CD4-positive, alpha-beta T cell treated with Interleukin-15 for 4 hours (primary cell): ENCODE measurements at regions not wholly inside any gene's neighbourhood (a gene's known extent, or its start where the extent isn't known, plus 50 kb on each side); places are given as distances from the start of the nearest gene placed in this dataset.

Source experiments
- DNase-seq: peaks from one replicate; pipeline ENCODE4 v3.0.0-alpha.2; 2020; ENCODE audit warnings: low spot score

- DNase-seq, result no peak
Observed at GRCh38 chr16:48892893-48893292, 282.9 kb upstream of the N4BP1 start.

- no peak for DNase-seq
Observed at GRCh38 chr16:48887646-48888210, 277.7 kb upstream of the N4BP1 start.

GRCh38 chr16:48885471-48885870 lies 275.5 kb upstream of the N4BP1 start:
- DNase-seq, result no peak

- no peak for DNase-seq
Observed at GRCh38 chr16:48881272-48881671, 271.3 kb upstream of the N4BP1 start.

GRCh38 chr16:48879223-48880122 lies 269.5 kb upstream of the N4BP1 start:
- no peak for DNase-seq

GRCh38 chr16:48877946-48878345 lies 268.0 kb upstream of the N4BP1 start:
- DNase-seq, result no peak

DNA sequence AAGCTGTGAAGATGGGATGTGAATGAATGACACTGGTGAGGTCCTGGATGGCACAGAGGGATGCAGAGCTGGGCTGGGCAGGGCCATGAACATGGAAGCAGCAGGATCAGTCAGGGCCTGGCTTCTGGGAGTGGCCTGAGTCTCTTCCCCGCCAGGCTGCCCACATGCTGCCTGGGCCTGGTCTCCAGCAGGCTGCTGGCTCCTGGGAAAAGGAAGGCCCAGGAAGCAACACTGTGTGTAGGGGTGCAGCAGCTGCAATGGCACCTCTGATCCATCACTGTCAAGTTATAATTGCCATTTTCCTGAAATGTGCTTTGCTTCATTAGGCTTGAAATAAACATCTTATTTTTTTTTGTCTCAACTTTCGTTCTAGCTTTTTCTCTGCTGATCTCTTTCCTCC lies 260.2 kb upstream of the N4BP1 start:
- DNase-seq, result no peak

DNA sequence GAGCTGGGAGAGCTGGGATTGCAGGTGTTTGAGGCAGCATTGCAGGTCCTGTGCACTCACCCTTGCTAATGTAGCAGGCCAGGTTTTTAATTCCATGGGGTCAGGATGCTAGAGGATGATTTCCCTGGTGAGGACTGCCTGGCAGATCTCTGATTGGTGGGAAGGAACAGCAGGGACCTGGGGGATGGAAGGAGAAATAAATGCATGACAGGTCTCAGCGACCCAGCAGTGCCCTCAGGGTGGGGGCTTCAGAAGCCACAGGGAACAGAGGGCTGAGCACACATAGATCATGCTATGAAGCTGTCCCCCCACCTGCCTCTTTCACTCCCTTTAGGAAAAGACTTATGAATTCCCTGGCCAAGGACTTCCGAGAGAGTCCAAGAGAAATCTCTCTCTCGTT lies 255.5 kb upstream of the N4BP1 start:
- DNase-seq, result no peak

DNA sequence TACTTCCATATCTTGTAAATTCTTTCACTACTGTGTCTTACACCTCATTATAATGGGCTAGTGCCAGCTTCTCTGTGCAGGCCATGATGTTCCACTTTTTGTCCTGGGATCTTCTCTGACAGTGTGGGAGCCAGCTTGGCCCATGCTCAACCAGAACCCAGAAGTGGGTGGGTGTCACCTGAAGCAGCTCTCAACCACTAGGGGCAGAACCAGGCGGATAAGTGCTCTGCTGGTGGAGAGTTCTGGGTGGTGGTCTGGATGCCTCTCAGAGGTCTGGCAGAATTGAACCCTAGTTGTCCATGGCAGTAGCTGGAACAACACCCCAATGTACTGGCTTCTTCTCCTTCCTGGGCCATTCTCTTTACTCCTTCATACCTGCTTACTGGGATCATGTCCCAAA lies 254.1 kb upstream of the N4BP1 start:
- DNase-seq, result no peak

DNA sequence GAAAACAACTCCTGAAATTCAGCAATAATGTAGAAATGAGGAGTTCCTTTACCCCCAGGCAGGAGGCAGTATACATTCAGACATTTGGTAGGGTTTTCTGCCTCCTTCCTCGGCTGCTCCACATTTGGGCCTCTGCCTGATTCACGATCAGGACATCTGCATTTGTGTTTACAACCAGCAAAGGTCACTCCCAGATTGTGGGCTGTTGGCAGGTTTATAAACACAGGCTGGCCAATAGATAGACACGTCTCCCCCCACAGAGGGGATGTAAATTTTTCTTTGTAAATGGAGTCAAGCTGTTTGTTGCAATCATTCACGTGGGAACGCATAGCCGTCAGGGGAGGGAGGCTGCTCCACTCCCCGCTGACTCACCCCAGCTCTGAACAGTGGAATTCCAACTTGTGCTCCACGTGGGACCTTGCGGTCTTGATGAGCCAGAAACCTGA lies 252.1 kb upstream of the N4BP1 start:
- no peak for DNase-seq

- DNase-seq, result no peak
Observed at GRCh38 chr16:48860341-48860740, 250.4 kb upstream of the N4BP1 start.

GRCh38 chr16:48852951-48853350 lies 243.0 kb upstream of the N4BP1 start:
- DNase-seq, result no peak

DNA sequence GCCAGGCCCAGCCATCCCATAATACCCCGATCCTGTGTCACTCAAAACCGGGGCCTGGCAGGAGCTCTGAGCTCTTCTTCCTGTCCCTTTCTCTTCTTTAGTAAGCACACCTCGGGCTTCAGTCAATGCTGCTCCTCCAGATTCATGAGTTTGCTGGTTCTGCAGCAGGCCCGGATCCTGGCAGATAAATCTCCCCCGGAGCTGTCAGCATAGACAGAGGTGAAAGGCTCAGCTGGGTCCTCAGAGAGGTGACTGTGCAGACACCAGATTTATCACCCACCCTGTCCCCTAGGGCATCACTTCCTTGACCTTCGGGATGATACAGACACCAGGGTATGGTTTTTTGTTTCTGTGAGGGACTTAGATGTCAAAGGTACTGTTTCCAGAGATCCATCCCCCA lies 242.5 kb upstream of the N4BP1 start:
- no peak for DNase-seq

DNA sequence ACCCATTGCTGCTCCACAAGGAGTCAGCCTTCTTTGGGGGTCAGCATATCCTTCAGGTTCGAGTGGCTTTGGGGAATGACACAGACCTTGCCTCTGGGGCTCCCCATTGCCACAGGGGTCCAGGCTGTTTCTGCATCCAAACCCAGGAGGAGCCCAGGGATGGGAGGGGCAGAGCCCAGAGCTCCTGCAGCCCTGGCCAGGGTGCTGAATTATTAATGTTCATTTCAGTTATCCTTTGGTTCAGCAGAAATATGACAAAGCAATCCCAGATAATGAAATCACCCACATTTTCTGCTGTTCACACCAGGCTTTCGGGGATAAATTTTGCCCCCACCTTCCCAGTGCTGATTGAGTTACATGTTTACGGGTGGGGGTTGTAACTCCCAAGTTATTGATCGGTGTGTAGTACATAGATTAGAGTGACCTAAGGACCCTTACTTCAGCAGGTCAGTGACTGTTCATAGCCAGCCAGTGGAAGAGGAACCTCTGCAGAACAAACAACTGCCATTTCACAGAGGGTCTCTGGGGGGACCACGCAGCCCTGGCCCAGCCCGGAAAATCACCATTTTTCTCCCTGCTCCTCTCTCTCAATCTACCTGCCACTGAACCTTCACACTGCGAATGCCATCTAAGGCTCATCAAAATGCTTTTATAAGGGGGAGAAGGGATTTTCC lies 240.3 kb upstream of the N4BP1 start:
- no peak for DNase-seq

- no peak for DNase-seq
Observed at GRCh38 chr16:48846277-48846676, 236.3 kb upstream of the N4BP1 start.

GRCh38 chr16:48845261-48845660 lies 235.3 kb upstream of the N4BP1 start:
- DNase-seq, result no peak

DNA sequence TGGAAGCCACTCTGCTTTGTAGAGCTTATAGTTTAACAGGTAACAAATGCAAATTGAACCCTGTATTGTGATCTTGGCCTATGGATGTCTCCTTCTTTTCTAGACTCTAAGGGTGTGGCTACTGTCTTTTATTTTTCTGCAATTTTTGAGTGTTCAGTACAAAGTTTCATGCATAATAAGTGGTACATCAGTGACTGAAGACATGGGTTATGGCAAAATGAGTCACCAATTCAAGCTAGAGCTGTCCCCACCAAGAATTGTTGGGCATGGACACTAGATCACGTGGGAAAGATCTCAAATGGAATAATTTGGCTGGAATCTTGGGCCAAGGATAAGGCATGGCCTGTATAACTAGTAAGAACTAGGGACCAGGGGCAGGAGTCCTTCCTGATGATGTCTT lies 228.4 kb upstream of the N4BP1 start:
- no peak for DNase-seq

- DNase-seq, result no peak
Observed at GRCh38 chr16:48836636-48837035, 226.7 kb upstream of the N4BP1 start.

GRCh38 chr16:48836067-48836466 lies 226.1 kb upstream of the N4BP1 start:
- no peak for DNase-seq

- DNase-seq, result no peak
Observed at GRCh38 chr16:48834576-48834975, 224.6 kb upstream of the N4BP1 start.

DNA sequence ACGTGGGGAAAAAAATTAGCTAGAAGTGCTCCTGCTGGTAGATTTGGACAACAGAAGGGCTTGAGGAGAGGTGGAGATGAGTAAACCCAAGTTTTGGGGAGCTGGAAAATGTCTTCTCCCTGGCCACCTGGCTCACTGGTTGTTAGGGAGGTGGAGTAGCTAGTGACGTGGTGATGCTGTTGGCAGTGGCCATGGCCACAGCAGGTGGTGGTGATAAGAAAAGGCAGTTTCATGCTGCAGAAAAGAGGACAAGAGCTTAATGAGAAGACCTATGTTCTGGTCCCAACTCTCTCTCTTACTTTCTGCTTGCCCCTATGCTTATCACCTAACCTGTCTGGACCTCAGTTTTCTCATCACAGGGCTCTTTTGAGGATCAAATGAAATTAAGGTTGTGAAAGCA lies 223.5 kb upstream of the N4BP1 start:
- no peak for DNase-seq

- no peak for DNase-seq
Observed at GRCh38 chr16:48831076-48831722, 221.2 kb upstream of the N4BP1 start.
